ENCODE measurements at regions not wholly inside any gene's neighbourhood (a gene's known extent, or its start where the extent isn't known, plus 50 kb on each side); places are given as distances from the start of the nearest gene placed in this dataset.

GRCh38 chr14:75341620-75342019 lies 63.0 kb downstream of the FOS start:
- Mint-ChIP-seq H3K9me3 (peaks cover 2 to 7% (median 3%) of the 10 kb centered on the region in 7 donors), H3K4me1 (peaks cover 75% of the 10 kb centered on the region), H3K4me3 (peak overlapping the region; percentile 39 to 78), H3K27ac (peak overlapping the region; percentile 89 to 98 (median 96)), H3K27me3 (ENCODE audit: low read depth in 3 of 3) (peaks cover 0 to 3% (median 0%) of the 10 kb centered on the region in 3 donors), H3K36me3 (peaks cover 0 to 3% of the 10 kb centered on the region in 2 donors)
- H3K4me1 ChIP-seq (ENCODE audit: control insufficient read depth in 1 of 2, insufficient read depth in 2 of 2, low read length in 2 of 2) = peaks cover 78 to 81% of the 10 kb centered on the region in 2 donors
- H3K36me3 ChIP-seq (replicated peaks in 1 of 2; ENCODE audit: control insufficient read depth in 1 of 2, insufficient read depth in 2 of 2, low read length in 2 of 2) = no peaks in the 10 kb centered on the region
- no peaks in the 10 kb centered on the region for H3K9me3 ChIP-seq (replicated peaks in 1 of 2; ENCODE audit: control insufficient read depth in 1 of 2, insufficient read depth in 1 of 2, low read length in 2 of 2)
- intact Hi-C loops (cut with micrococcal nuclease) = loop anchor here in 1 of 2 donors (2.0 to 5.0 kb wide), 2 partner anchors 13 to 86 kb away; partner anchors contain the start of gene JDP2
- H4K20me1 ChIP-seq (ENCODE audit: insufficient read depth, low read length) = no peaks in the 10 kb centered on the region
- no peaks in the 10 kb centered on the region for H3K79me2 ChIP-seq (ENCODE audit: insufficient read depth, low read length)
- peak overlapping the region; percentile 63 for H3K4me2 ChIP-seq (replicated peaks; ENCODE audit: extremely low read depth, low read length, poor library complexity, severe bottlenecking)
- no peak overlapping the region for H2AFZ ChIP-seq (ENCODE audit: insufficient read depth, low read depth, low read length, poor library complexity, severe bottlenecking)
- H3K9ac ChIP-seq (ENCODE audit: insufficient read depth, low read length, poor library complexity, severe bottlenecking) = no peak overlapping the region
- H3K4me3 ChIP-seq (replicated peaks in 1 of 3; ENCODE audit: low read depth in 2 of 3, low read length in 3 of 3) = peak overlapping the region in 1 of 3 experiments; percentile 62
- peak overlapping the region; percentile 65 to 88 for H3K27ac ChIP-seq (ENCODE audit: low read depth in 1 of 2, low read length in 2 of 2)
- TF ChIP-seq CTCF (IDR thresholded peaks at IDR 0.05) = no peak
- DNase-seq = peak; percentile 78 to 89 (median 89)
- no peaks in the 10 kb centered on the region for H3K27me3 ChIP-seq (ENCODE audit: control insufficient read depth in 2 of 2, insufficient read depth in 2 of 2, low read length in 2 of 2)

GRCh38 chr14:75342762-75343599 lies 64.4 kb downstream of the FOS start:
- H4K20me1 ChIP-seq (ENCODE audit: insufficient read depth, low read length) = no peaks in the 10 kb centered on the region
- intact Hi-C loops (cut with micrococcal nuclease) = loop anchor here in 1 of 2 donors (2.0 to 5.0 kb wide), 2 partner anchors 14 to 84 kb away; partner anchors contain the start of gene JDP2
- H2AFZ ChIP-seq (ENCODE audit: insufficient read depth, low read depth, low read length, poor library complexity, severe bottlenecking) = no peak overlapping the region
- H3K4me2 ChIP-seq (replicated peaks; ENCODE audit: extremely low read depth, low read length, poor library complexity, severe bottlenecking) = no peak overlapping the region
- WGBS (ENCODE audit: insufficient coverage) = 100% methylated on average over 1 of the region's 4 CpGs
- H3K4me1 Mint-ChIP-seq = peaks cover 68% of the 10 kb centered on the region
- H3K9me3 ChIP-seq (replicated peaks in 1 of 2; ENCODE audit: control insufficient read depth in 1 of 2, insufficient read depth in 1 of 2, low read length in 2 of 2) = no peaks in the 10 kb centered on the region
- DNase-seq = peak in 2 of 3 donors; percentile 53 to 65
- H3K27ac ChIP-seq (ENCODE audit: low read depth in 1 of 2, low read length in 2 of 2) = peak overlapping the region in 1 of 2 donors; percentile 88
- H3K4me1 ChIP-seq (ENCODE audit: control insufficient read depth in 1 of 2, insufficient read depth in 2 of 2, low read length in 2 of 2) = peaks cover 66 to 69% of the 10 kb centered on the region in 2 donors
- peak overlapping the region; percentile 82 to 98 (median 86) for H3K27ac Mint-ChIP-seq
- no peak overlapping the region for H3K4me3 Mint-ChIP-seq
- peak overlapping the region in 1 of 3 experiments; percentile 62 for H3K4me3 ChIP-seq (replicated peaks in 1 of 3; ENCODE audit: low read depth in 2 of 3, low read length in 3 of 3)
- H3K9me3 Mint-ChIP-seq = peaks cover 0 to 7% (median 3%) of the 10 kb centered on the region in 7 donors
- H3K36me3 Mint-ChIP-seq = peaks cover 0 to 3% of the 10 kb centered on the region in 2 donors
- H3K27me3 Mint-ChIP-seq (ENCODE audit: low read depth in 3 of 3) = peaks cover 0 to 3% (median 0%) of the 10 kb centered on the region in 3 donors
- no peak for TF ChIP-seq CTCF (IDR thresholded peaks at IDR 0.05)
- H3K27me3 ChIP-seq (ENCODE audit: control insufficient read depth in 2 of 2, insufficient read depth in 2 of 2, low read length in 2 of 2) = no peaks in the 10 kb centered on the region
- H3K36me3 ChIP-seq (replicated peaks in 1 of 2; ENCODE audit: control insufficient read depth in 1 of 2, insufficient read depth in 2 of 2, low read length in 2 of 2) = no peaks in the 10 kb centered on the region
- H3K79me2 ChIP-seq (ENCODE audit: insufficient read depth, low read length) = no peaks in the 10 kb centered on the region
- H3K9ac ChIP-seq (ENCODE audit: insufficient read depth, low read length, poor library complexity, severe bottlenecking) = no peak overlapping the region
